Stimulated activated CD8-positive, alpha-beta memory T cell treated with anti-CD3 and anti-CD28 coated beads, Interleukin-2, amount 100 ng/mL, for 48 hours (primary cell): ENCODE measurements at regions not wholly inside any gene's neighbourhood (a gene's known extent, or its start where the extent isn't known, plus 50 kb on each side); places are given as distances from the start of the nearest gene placed in this dataset.

Source experiments
- DNase-seq, 2 donors: peaks; one replicate each; pipeline ENCODE4 v3.0.0-alpha.2; 2020; ENCODE audit warnings: low read depth in 2 of 2

- DNase-seq = no peak
Measured at GRCh38 chr4:15373363-15373762, 54.5 kb upstream of the C1QTNF7 start.

GRCh38 chr4:15374656-15375055 is 53.2 kb upstream of the C1QTNF7 start:
- DNase-seq = no peak

GRCh38 chr4:15375667-15376066 is 52.2 kb upstream of the C1QTNF7 start:
- no peak for DNase-seq

GRCh38 chr4:15376145-15376544 is 51.7 kb upstream of the C1QTNF7 start:
- DNase-seq = no peak

GRCh38 chr4:15376594-15376993 is 51.2 kb upstream of the C1QTNF7 start:
- no peak for DNase-seq
